ENCODE measurements at regions not wholly inside any gene's neighbourhood (a gene's known extent, or its start where the extent isn't known, plus 50 kb on each side); places are given as distances from the start of the nearest gene placed in this dataset.
"Not testable (repeated sequence)": the region's sequence is repeated elsewhere in the genome, so short reads cannot be mapped to it uniquely, and the experiment has no call there.

GRCh38 chr3:74978684-74979083 lies 364.2 kb upstream of the CNTN3 start:
- no peaks in the 10 kb centered on the region for H3K9me3 ChIP-seq (ENCODE audit: insufficient read depth, low read depth, low read length)
- H3K36me3 ChIP-seq (ENCODE audit: insufficient read depth, low read length), result no peaks in the 10 kb centered on the region
- no peak overlapping the region for H3K9ac ChIP-seq (ENCODE audit: low read depth, low read length)
- H3K4me3 ChIP-seq (ENCODE audit: low read length), result no peak overlapping the region
- peaks cover 15% of the 10 kb centered on the region for H3K4me1 ChIP-seq (ENCODE audit: insufficient read depth, low read length)
- H3K27ac ChIP-seq (ENCODE audit: low read depth, low read length), result no peak overlapping the region
- WGBS, result 100% methylated on average over 4 of the region's 4 CpGs
- H3K27me3 ChIP-seq (ENCODE audit: insufficient read depth, low read length), result no peaks in the 10 kb centered on the region

GRCh38 chr3:74985028-74985904 lies 370.8 kb upstream of the CNTN3 start:
- not testable (repeated sequence) for H3K36me3 ChIP-seq (ENCODE audit: insufficient read depth, low read length); H3K4me3 ChIP-seq (ENCODE audit: low read length); H3K9ac ChIP-seq (ENCODE audit: low read depth, low read length); H3K4me1 ChIP-seq (ENCODE audit: insufficient read depth, low read length); H3K9me3 ChIP-seq (ENCODE audit: insufficient read depth, low read depth, low read length); H3K27ac ChIP-seq (ENCODE audit: low read depth, low read length); H3K27me3 ChIP-seq (ENCODE audit: insufficient read depth, low read length)
- 96% methylated on average over 34 of the region's 34 CpGs for WGBS

GRCh38 chr3:74988095-74988494 lies 373.6 kb upstream of the CNTN3 start:
- H3K27ac ChIP-seq (ENCODE audit: low read depth, low read length), result no peak overlapping the region
- H3K4me3 ChIP-seq (ENCODE audit: low read length), result no peak overlapping the region
- WGBS, result 95% methylated on average over 2 of the region's 3 CpGs
- no peaks in the 10 kb centered on the region for H3K4me1 ChIP-seq (ENCODE audit: insufficient read depth, low read length)
- H3K9ac ChIP-seq (ENCODE audit: low read depth, low read length), result no peak overlapping the region
- H3K36me3 ChIP-seq (ENCODE audit: insufficient read depth, low read length), result no peaks in the 10 kb centered on the region
- no peaks in the 10 kb centered on the region for H3K27me3 ChIP-seq (ENCODE audit: insufficient read depth, low read length)
- H3K9me3 ChIP-seq (ENCODE audit: insufficient read depth, low read depth, low read length), result no peaks in the 10 kb centered on the region

GRCh38 chr3:74992898-74993297 lies 378.4 kb upstream of the CNTN3 start:
- H3K27me3 ChIP-seq (ENCODE audit: insufficient read depth, low read length), result no peaks in the 10 kb centered on the region
- H3K4me1 ChIP-seq (ENCODE audit: insufficient read depth, low read length), result no peaks in the 10 kb centered on the region
- H3K9ac ChIP-seq (ENCODE audit: low read depth, low read length), result no peak overlapping the region
- no peaks in the 10 kb centered on the region for H3K9me3 ChIP-seq (ENCODE audit: insufficient read depth, low read depth, low read length)
- no peak overlapping the region for H3K27ac ChIP-seq (ENCODE audit: low read depth, low read length)
- H3K36me3 ChIP-seq (ENCODE audit: insufficient read depth, low read length), result no peaks in the 10 kb centered on the region
- no peak overlapping the region for H3K4me3 ChIP-seq (ENCODE audit: low read length)

- H3K4me1 ChIP-seq (ENCODE audit: insufficient read depth, low read length), result no peaks in the 10 kb centered on the region
- WGBS, result no CpG with 5 or more reads among the region's 1 CpG
- no peak overlapping the region for H3K27ac ChIP-seq (ENCODE audit: low read depth, low read length)
- H3K36me3 ChIP-seq (ENCODE audit: insufficient read depth, low read length), result no peaks in the 10 kb centered on the region
- H3K9me3 ChIP-seq (ENCODE audit: insufficient read depth, low read depth, low read length), result no peaks in the 10 kb centered on the region
- H3K9ac ChIP-seq (ENCODE audit: low read depth, low read length), result no peak overlapping the region
- no peak overlapping the region for H3K4me3 ChIP-seq (ENCODE audit: low read length)
- no peaks in the 10 kb centered on the region for H3K27me3 ChIP-seq (ENCODE audit: insufficient read depth, low read length)
Measured at GRCh38 chr3:75001330-75001729, 386.9 kb upstream of the CNTN3 start.

- Histone ChIP-seq H3K27me3 (ENCODE audit: insufficient read depth, low read length) (no peaks in the 10 kb centered on the region), H3K36me3 (ENCODE audit: insufficient read depth, low read length) (no peaks in the 10 kb centered on the region), H3K9ac (ENCODE audit: low read depth, low read length) (no peak overlapping the region), H3K4me1 (ENCODE audit: insufficient read depth, low read length) (no peaks in the 10 kb centered on the region), H3K27ac (ENCODE audit: low read depth, low read length) (no peak overlapping the region), H3K9me3 (ENCODE audit: insufficient read depth, low read depth, low read length) (no peaks in the 10 kb centered on the region), H3K4me3 (ENCODE audit: low read length) (no peak overlapping the region)
- 94% methylated on average over 5 of the region's 5 CpGs for WGBS
Measured at GRCh38 chr3:75012791-75013331, 398.4 kb upstream of the CNTN3 start.

- 92% methylated on average over 1 of the region's 1 CpG for WGBS
- Histone ChIP-seq H3K4me3 (ENCODE audit: low read length) (no peak overlapping the region), H3K27ac (ENCODE audit: low read depth, low read length) (no peak overlapping the region), H3K9ac (ENCODE audit: low read depth, low read length) (no peak overlapping the region), H3K9me3 (ENCODE audit: insufficient read depth, low read depth, low read length) (no peaks in the 10 kb centered on the region), H3K4me1 (ENCODE audit: insufficient read depth, low read length) (no peaks in the 10 kb centered on the region), H3K36me3 (ENCODE audit: insufficient read depth, low read length) (no peaks in the 10 kb centered on the region), H3K27me3 (ENCODE audit: insufficient read depth, low read length) (no peaks in the 10 kb centered on the region)
Measured at GRCh38 chr3:75014008-75014407, 399.5 kb upstream of the CNTN3 start.

GRCh38 chr3:75015280-75015679 lies 400.8 kb upstream of the CNTN3 start:
- Histone ChIP-seq H3K27me3 (ENCODE audit: insufficient read depth, low read length) (no peaks in the 10 kb centered on the region), H3K27ac (ENCODE audit: low read depth, low read length) (no peak overlapping the region), H3K4me1 (ENCODE audit: insufficient read depth, low read length) (no peaks in the 10 kb centered on the region), H3K9me3 (ENCODE audit: insufficient read depth, low read depth, low read length) (no peaks in the 10 kb centered on the region), H3K4me3 (ENCODE audit: low read length) (no peak overlapping the region), H3K9ac (ENCODE audit: low read depth, low read length) (no peak overlapping the region), H3K36me3 (ENCODE audit: insufficient read depth, low read length) (no peaks in the 10 kb centered on the region)
- 98% methylated on average over 2 of the region's 2 CpGs for WGBS

- H3K4me3 ChIP-seq (ENCODE audit: low read length), result no peak overlapping the region
- no peaks in the 10 kb centered on the region for H3K36me3 ChIP-seq (ENCODE audit: insufficient read depth, low read length)
- H3K9ac ChIP-seq (ENCODE audit: low read depth, low read length), result no peak overlapping the region
- H3K27ac ChIP-seq (ENCODE audit: low read depth, low read length), result no peak overlapping the region
- no peaks in the 10 kb centered on the region for H3K9me3 ChIP-seq (ENCODE audit: insufficient read depth, low read depth, low read length)
- no peaks in the 10 kb centered on the region for H3K27me3 ChIP-seq (ENCODE audit: insufficient read depth, low read length)
- no peaks in the 10 kb centered on the region for H3K4me1 ChIP-seq (ENCODE audit: insufficient read depth, low read length)
Measured at GRCh38 chr3:75035146-75035545, 420.7 kb upstream of the CNTN3 start.

GRCh38 chr3:75042941-75043340 lies 428.5 kb upstream of the CNTN3 start:
- Histone ChIP-seq H3K27me3 (ENCODE audit: insufficient read depth, low read length) (no peaks in the 10 kb centered on the region), H3K4me3 (ENCODE audit: low read length) (no peak overlapping the region), H3K9ac (ENCODE audit: low read depth, low read length) (no peak overlapping the region), H3K9me3 (ENCODE audit: insufficient read depth, low read depth, low read length) (peaks cover 3% of the 10 kb centered on the region), H3K4me1 (ENCODE audit: insufficient read depth, low read length) (no peaks in the 10 kb centered on the region), H3K27ac (ENCODE audit: low read depth, low read length) (no peak overlapping the region), H3K36me3 (ENCODE audit: insufficient read depth, low read length) (no peaks in the 10 kb centered on the region)
- WGBS, result 95% methylated on average over 2 of the region's 2 CpGs

- H3K9ac ChIP-seq (ENCODE audit: low read depth, low read length), result no peak overlapping the region
- H3K27me3 ChIP-seq (ENCODE audit: insufficient read depth, low read length), result no peaks in the 10 kb centered on the region
- H3K4me1 ChIP-seq (ENCODE audit: insufficient read depth, low read length), result no peaks in the 10 kb centered on the region
- peaks cover 20% of the 10 kb centered on the region for H3K9me3 ChIP-seq (ENCODE audit: insufficient read depth, low read depth, low read length)
- no peak overlapping the region for H3K4me3 ChIP-seq (ENCODE audit: low read length)
- H3K27ac ChIP-seq (ENCODE audit: low read depth, low read length), result no peak overlapping the region
- H3K36me3 ChIP-seq (ENCODE audit: insufficient read depth, low read length), result no peaks in the 10 kb centered on the region
- WGBS, result 93% methylated on average over 3 of the region's 3 CpGs
Measured at GRCh38 chr3:75048650-75049049, 434.2 kb upstream of the CNTN3 start.

Data from HUES64 (cell line).